IMR-90 (cell line): ENCODE measurements at regions not wholly inside any gene's neighbourhood (a gene's known extent, or its start where the extent isn't known, plus 50 kb on each side); places are given as distances from the start of the nearest gene placed in this dataset.
A peak's percentile ranks its signal among the peaks of the same experiment; 100 is the strongest.

Source experiments
- ATAC-seq: fragments of 200-7000 bp; cut with Tn5 transposase; 2 replicates; pipeline ENCODE4 v1.9.1; 2020; ENCODE audit warnings: low read depth, mild to moderate bottlenecking, moderate library complexity
- BruUV-seq: library from RNA; stranded (reverse); fragments of 400-500 nt; replicated peaks from 2 replicates; lab custom pipeline; 2021; lab: Mats Ljungman, UMichigan
- CTCF ChIA-PET: fragments of 300-600 bp; formaldehyde crosslinking; extraction: SDS; loops from one replicate; lab custom pipeline; 2021; ENCODE audit warnings: antibody characterized with exemption; lab: Yijun Ruan, JAX
- POLR2A ChIA-PET: fragments of 300-600 bp; sonication (Branson Sonifier 250); formaldehyde crosslinking; loops from one replicate; lab custom pipeline; 2022; ENCODE audit warnings: antibody characterized with exemption; ENCODE audit not compliant: unreplicated experiment; lab: Charles Lee
- DNase-seq: peaks from one replicate; pipeline ENCODE4 v3.0.0; 2013
- H2AFZ ChIP-seq: replicated peaks from 2 replicates; pipeline ENCODE3; 2013; ENCODE audit warnings: low read length, mild to moderate bottlenecking; ENCODE audit not compliant: poor library complexity
- H2AK5ac ChIP-seq: 2 replicates; pipeline ENCODE4 v1.6.1; 2013; ENCODE audit warnings: low read depth, low read length, inconsistent platforms
- H2AK9ac ChIP-seq: replicated peaks from 2 replicates; pipeline ENCODE3; 2013; ENCODE audit warnings: mild to moderate bottlenecking, low read depth, low read length, moderate library complexity; ENCODE audit not compliant: poor library complexity
- H2BK120ac ChIP-seq: 2 replicates; pipeline ENCODE4 v1.6.1; 2013; ENCODE audit warnings: low read depth, low read length, inconsistent platforms
- H2BK15ac ChIP-seq: 3 replicates; pipeline ENCODE4 v1.6.1; 2013; ENCODE audit warnings: low read depth, low read length, inconsistent platforms
- H2BK20ac ChIP-seq: 2 replicates; pipeline ENCODE4 v1.6.1; 2013; ENCODE audit warnings: low read depth, mild to moderate bottlenecking, inconsistent platforms, low read length, moderate library complexity
- H2BK5ac ChIP-seq: 2 replicates; pipeline ENCODE4 v1.6.1; 2013; ENCODE audit warnings: mild to moderate bottlenecking, low read depth, low read length, inconsistent platforms; ENCODE audit not compliant: poor library complexity, severe bottlenecking
- H3K14ac ChIP-seq: replicated peaks from 2 replicates; pipeline ENCODE4 v1.6.1; 2013; ENCODE audit warnings: low read depth, low read length, inconsistent platforms
- H3K18ac ChIP-seq: 2 replicates; pipeline ENCODE4 v1.6.1; 2013; ENCODE audit warnings: low read depth, low read length, control low read depth
- H3K23ac ChIP-seq: 2 replicates; pipeline ENCODE4 v1.6.1; 2013; ENCODE audit warnings: low read depth, low read length, inconsistent platforms
- H3K27ac ChIP-seq: 2 replicates; pipeline ENCODE4 v1.5.1; 2013; ENCODE audit warnings: mild to moderate bottlenecking, control low read depth, low read length; ENCODE audit not compliant: insufficient read depth
- H3K27me3 ChIP-seq: 2 replicates; pipeline ENCODE4 v1.6.1; 2013; ENCODE audit warnings: low read length; ENCODE audit not compliant: control insufficient read depth, insufficient read depth
- H3K36me3 ChIP-seq: 2 replicates; pipeline ENCODE4 v1.6.1; 2013; ENCODE audit warnings: low read length, mixed read lengths; ENCODE audit not compliant: control insufficient read depth, insufficient read depth
- H3K4ac ChIP-seq: 2 replicates; pipeline ENCODE4 v1.6.1; 2013; ENCODE audit warnings: low read depth, low read length, inconsistent platforms
- H3K4me1 ChIP-seq: 2 replicates; pipeline ENCODE4 v1.6.1; 2013; ENCODE audit warnings: low read length, mixed read lengths; ENCODE audit not compliant: control insufficient read depth, insufficient read depth
- H3K4me2 ChIP-seq: 2 replicates; pipeline ENCODE4 v1.6.1; 2013; ENCODE audit warnings: low read depth, mild to moderate bottlenecking, control low read depth, low read length, moderate library complexity
- H3K4me3 ChIP-seq: 2 replicates; pipeline ENCODE4 v1.5.1; 2013; ENCODE audit warnings: low read depth, mild to moderate bottlenecking, control low read depth, low read length, moderate library complexity; ENCODE audit not compliant: insufficient read depth
- H3K56ac ChIP-seq: 2 replicates; pipeline ENCODE4 v1.6.1; 2013; ENCODE audit warnings: low read length, inconsistent platforms; ENCODE audit not compliant: insufficient read depth; ENCODE audit errors: extremely low read depth
- H3K79me1 ChIP-seq, 2 experiments: 2 replicates each; pipeline ENCODE4 v1.6.1; 2013; ENCODE audit warnings: low read length in 2 of 2, inconsistent platforms in 1 of 2, low read depth in 1 of 2
- H3K9ac ChIP-seq: 2 replicates; pipeline ENCODE4 v1.6.1; 2013; ENCODE audit warnings: low read depth, low read length, control low read depth
- H3K9me1 ChIP-seq: 2 replicates; pipeline ENCODE4 v1.6.1; 2013; ENCODE audit warnings: low read length, inconsistent platforms; ENCODE audit not compliant: insufficient read depth
- H3K9me3 ChIP-seq: 2 replicates; pipeline ENCODE4 v1.6.1; 2013; ENCODE audit warnings: low read length; ENCODE audit not compliant: control insufficient read depth, insufficient read depth
- H4K20me1 ChIP-seq: 2 replicates; pipeline ENCODE4 v1.6.1; 2013; ENCODE audit warnings: low read length, inconsistent platforms; ENCODE audit not compliant: insufficient read depth
- H4K5ac ChIP-seq: 2 replicates; pipeline ENCODE4 v1.6.1; 2013; ENCODE audit warnings: mild to moderate bottlenecking, low read depth, low read length, control low read depth
- H4K8ac ChIP-seq, 2 experiments: 2 replicates each; pipeline ENCODE4 v1.6.1; 2013; ENCODE audit warnings: low read depth in 2 of 2, low read length in 2 of 2, control low read depth in 1 of 2, inconsistent platforms in 1 of 2
- H4K91ac ChIP-seq: 2 replicates; pipeline ENCODE4 v1.6.1; 2013; ENCODE audit warnings: low read depth, low read length, inconsistent platforms; ENCODE audit not compliant: insufficient read depth
- BHLHE40 ChIP-seq: fragments of 150-350 bp; IDR thresholded peaks from 2 replicates; pipeline ENCODE4 v1.6.1; 2016; ENCODE audit warnings: mild to moderate bottlenecking, low read depth, low read length
- CEBPB ChIP-seq: IDR thresholded peaks from 2 replicates; pipeline ENCODE4 v1.6.1; 2012; ENCODE audit warnings: low read depth, low read length, improper control_type of control experiment
- FOS ChIP-seq: fragments of 150-350 bp; IDR thresholded peaks from 2 replicates; pipeline ENCODE4 v1.6.1; 2016; ENCODE audit warnings: low read depth, low read length
- RFX5 ChIP-seq: IDR thresholded peaks from 2 replicates; pipeline ENCODE4 v1.8.0; 2012; ENCODE audit warnings: low read depth, mild to moderate bottlenecking, low read length, moderate library complexity
- SMC3 ChIP-seq: fragments of 150-350 bp; IDR thresholded peaks from 2 replicates; pipeline ENCODE4 v1.6.1; 2016; ENCODE audit warnings: low read depth, mild to moderate bottlenecking, antibody characterized with exemption, low read length, moderate library complexity
- WGBS, 2 experiments: methylation state at CpG; one replicate each; pipeline versions ENCODE4 v1.1.5 to v1.1.7; 2013; ENCODE audit warnings: missing lambda C conversion rate in 2 of 2; ENCODE audit not compliant: insufficient read length in 1 of 2; ENCODE audit errors: extremely low coverage in 2 of 2; 5-methylcytosine and 5-hydroxymethylcytosine counted together
- dilution Hi-C: fragments of 300-500 bp; cut with HindIII; formaldehyde crosslinking; loops from one replicate; pipeline ENCODE4 v1.14.3; 2018; ENCODE audit warnings: low sequenced_read_pairs; ENCODE audit not compliant: unreplicated experiment
- in situ Hi-C: fragments of 300-500 bp; cut with MboI; formaldehyde crosslinking; loops from 3 replicates; pipeline ENCODE4 v1.14.3; 2019; ENCODE audit warnings: low sequenced_read_pairs, inconsistent platforms, mixed read lengths
- intact Hi-C: fragments of 100-400 bp; cut with micrococcal nuclease; formaldehyde crosslinking; loops from 2 replicates; pipeline ENCODE4 v1.10.0; 2022

GRCh38 chr20:22302039-22302438, 282.3 kb downstream of the FOXA2 start:
- no peak for ATAC-seq
- Histone ChIP-seq H3K27me3 (no peaks in the 10 kb centered on the region), H3K9me3 (peaks cover 2% of the 10 kb centered on the region), H2BK15ac (no peak overlapping the region), H3K27ac (no peak overlapping the region), H3K14ac (no peak overlapping the region), H3K9me1 (no peaks in the 10 kb centered on the region), H3K79me1 (no peaks in the 10 kb centered on the region), H4K20me1 (no peaks in the 10 kb centered on the region), H3K36me3 (no peaks in the 10 kb centered on the region), H3K4ac (no peak overlapping the region), H2AFZ (no peak overlapping the region), H2AK5ac (no peak overlapping the region), H4K8ac (no peak overlapping the region), H2BK20ac (no peak overlapping the region), H2BK5ac (no peak overlapping the region), H4K5ac (no peak overlapping the region), H3K56ac (no peak overlapping the region), H4K91ac (no peak overlapping the region), H2AK9ac (no peak overlapping the region), H2BK120ac (no peak overlapping the region), H3K4me1 (no peaks in the 10 kb centered on the region), H3K9ac (no peak overlapping the region), H3K4me2 (no peak overlapping the region), H3K4me3 (no peak overlapping the region), H3K18ac (no peak overlapping the region), H3K23ac (no peak overlapping the region)
- intact Hi-C loops = no loop called here
- dilution Hi-C loops = no loop called here
- POLR2A ChIA-PET = no interaction called here
- in situ Hi-C loops = loop anchor here (25.0 kb wide), 1 partner anchor 590 kb away; the partner anchor contains the start of gene PAX1
- CTCF ChIA-PET = no interaction called here
- BruUV-seq = no TSS peak
- no peak for DNase-seq
- WGBS, 2 experiments = 50% methylated on average over 1 of the region's 2 CpGs; no CpG with 5 or more reads in 1 of the 2 experiments
- TF ChIP-seq FOS = no peak
- peak; percentile 31; the same call in 1 of the 2 replicates for TF ChIP-seq CEBPB
- no peak for TF ChIP-seq BHLHE40
- no peak for TF ChIP-seq SMC3
- no peak for TF ChIP-seq RFX5
